Heart left ventricle (tissue), 13 donors: ENCODE measurements at regions not wholly inside any gene's neighbourhood (a gene's known extent, or its start where the extent isn't known, plus 50 kb on each side); places are given as distances from the start of the nearest gene placed in this dataset.

Experiments
- POLR2A ChIP-seq, 2 donors: fragments of 450-650 bp; IDR thresholded peaks; one replicate each; pipeline ENCODE4 v1.6.1; 2017; ENCODE audit warnings: antibody characterized with exemption in 2 of 2, mild to moderate bottlenecking in 2 of 2, moderate library complexity in 2 of 2
- TF ChIP-seq, protein P1 (sequence below), 12 donors: fragments of 200-600 bp; sonication (generic) in 4 of 12; IDR thresholded peaks; one replicate each; pipeline versions ENCODE4 v1.5.0 to v1.8.0; 2018 to 2022; ENCODE audit warnings: antibody characterized with exemption in 12 of 12, mild to moderate bottlenecking in 5 of 12
- donor health status: ischemic (EF 13 %, LVEDD 7.1; RV severe dilation, severe dysfunction).
- donor health status: DM: no; HTN: yes; CAD: no.
- donor health status: DM: no; HTN: no; CAD: no.
- donor health status: ischemic (EF 25% LVEDD 6.9; RV normal size, moderate dysfunction).
- donor health status: ischemic (EF 25% LVEDD 5.7; RV mildly dilated, moderate dysfunction).
- donor health status: ischemic (EF 35%, LVEDD 5.7; RV mildly dilated, moderate dysfunction).
- donor health status: nonischemic (EF 11% LVEDD 7.7; RV severe dilation, severe dysfunction).
- donor health status: DM: yes; HTN: yes; CAD: no.
- donor health status: PGD.
- donor health status: ischemic (EF 29% LVEDD 5.4; RV normal size, mild dysfunction).
- donor health status: nonischemic (EF 23%, LVEDD 6.1; RV moderate dilation, normal function).

DNA sequence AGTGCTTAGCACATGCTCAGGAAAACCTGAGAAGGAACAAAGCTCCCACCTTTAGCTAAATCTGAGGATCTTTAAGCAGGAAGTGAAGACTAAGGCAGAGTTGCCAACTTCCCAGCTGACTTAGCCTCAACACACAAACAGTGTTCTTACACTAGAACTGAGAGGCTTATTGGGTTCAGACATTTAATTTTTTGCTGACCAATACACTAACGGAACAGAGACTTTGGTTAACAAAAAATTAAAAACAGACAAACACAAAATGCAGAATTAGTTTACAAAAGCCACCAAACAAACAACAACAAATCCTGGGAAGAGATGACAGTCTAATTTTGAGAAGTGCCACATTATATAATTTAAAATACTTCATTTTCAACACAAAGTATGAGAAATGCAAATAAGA, 1123.7 kb upstream of the ATXN7L3B start:
- TF ChIP-seq POLR2A (IDR thresholded peaks at IDR 0.05), result no peak
- TF ChIP-seq, protein P1, sequence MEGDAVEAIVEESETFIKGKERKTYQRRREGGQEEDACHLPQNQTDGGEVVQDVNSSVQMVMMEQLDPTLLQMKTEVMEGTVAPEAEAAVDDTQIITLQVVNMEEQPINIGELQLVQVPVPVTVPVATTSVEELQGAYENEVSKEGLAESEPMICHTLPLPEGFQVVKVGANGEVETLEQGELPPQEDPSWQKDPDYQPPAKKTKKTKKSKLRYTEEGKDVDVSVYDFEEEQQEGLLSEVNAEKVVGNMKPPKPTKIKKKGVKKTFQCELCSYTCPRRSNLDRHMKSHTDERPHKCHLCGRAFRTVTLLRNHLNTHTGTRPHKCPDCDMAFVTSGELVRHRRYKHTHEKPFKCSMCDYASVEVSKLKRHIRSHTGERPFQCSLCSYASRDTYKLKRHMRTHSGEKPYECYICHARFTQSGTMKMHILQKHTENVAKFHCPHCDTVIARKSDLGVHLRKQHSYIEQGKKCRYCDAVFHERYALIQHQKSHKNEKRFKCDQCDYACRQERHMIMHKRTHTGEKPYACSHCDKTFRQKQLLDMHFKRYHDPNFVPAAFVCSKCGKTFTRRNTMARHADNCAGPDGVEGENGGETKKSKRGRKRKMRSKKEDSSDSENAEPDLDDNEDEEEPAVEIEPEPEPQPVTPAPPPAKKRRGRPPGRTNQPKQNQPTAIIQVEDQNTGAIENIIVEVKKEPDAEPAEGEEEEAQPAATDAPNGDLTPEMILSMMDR (IDR thresholded peaks at IDR 0.05), result no peak
